ENCODE measurements at regions not wholly inside any gene's neighbourhood (a gene's known extent, or its start where the extent isn't known, plus 50 kb on each side); places are given as distances from the start of the nearest gene placed in this dataset.

- ATAC-seq, result no peak
- CTCF ChIA-PET (ENCODE audit: low intra/inter-chr PET ratio), result no interaction called here
- in situ Hi-C loops (cut with MboI), result no loop called here
- Histone ChIP-seq H3K9me3 (replicated peaks; ENCODE audit: control insufficient read depth, insufficient read depth, low read depth, low read length) (peaks cover 2% of the 10 kb centered on the region; the same call in 1 of the 2 replicates), H2AFZ (ENCODE audit: low read depth, low read length) (no peak overlapping the region), H3K79me2 (ENCODE audit: control insufficient read depth, insufficient read depth, low read length) (no peaks in the 10 kb centered on the region), H3K4me2 (ENCODE audit: insufficient read depth, low read length) (no peak overlapping the region), H3K9me1 (ENCODE audit: control insufficient read depth, insufficient read depth, low read length) (no peaks in the 10 kb centered on the region), H3K4me3 (no peak overlapping the region), H3K4me1 (replicated peaks in 1 of 2; ENCODE audit: control insufficient read depth in 2 of 2, insufficient read depth in 2 of 2, low read length in 2 of 2) (no peaks in the 10 kb centered on the region), H3K36me3 (ENCODE audit: control insufficient read depth, insufficient read depth, low read length) (no peaks in the 10 kb centered on the region), H3K27ac (ENCODE audit: extremely low read depth, low read depth, low read length) (no peak overlapping the region), H4K20me1 (replicated peaks; ENCODE audit: control insufficient read depth, insufficient read depth, low read length) (no peaks in the 10 kb centered on the region), H3K27me3 (ENCODE audit: control insufficient read depth in 2 of 2, insufficient read depth in 2 of 2, low read length in 2 of 2) (no peaks in the 10 kb centered on the region), H3K9ac (ENCODE audit: insufficient read depth in 1 of 2, low read depth in 2 of 2, low read length in 2 of 2) (no peak overlapping the region)
- FAIRE-seq, result no peak
- no peak for TF ChIP-seq POLR2A (conservative IDR thresholded peaks at IDR 0.05)
- no peak for TF ChIP-seq MTA3 (IDR thresholded peaks at IDR 0.05; ENCODE audit: borderline replicate concordance)
- TF ChIP-seq NCOA2 (IDR thresholded peaks at IDR 0.05; ENCODE audit: partially characterized antibody in 2 of 2), result no peak
- TF ChIP-seq HNRNPH1 (optimal IDR thresholded peaks at IDR 0.05; ENCODE audit: low read depth, low read length), result no peak
- TF ChIP-seq, protein P1, sequence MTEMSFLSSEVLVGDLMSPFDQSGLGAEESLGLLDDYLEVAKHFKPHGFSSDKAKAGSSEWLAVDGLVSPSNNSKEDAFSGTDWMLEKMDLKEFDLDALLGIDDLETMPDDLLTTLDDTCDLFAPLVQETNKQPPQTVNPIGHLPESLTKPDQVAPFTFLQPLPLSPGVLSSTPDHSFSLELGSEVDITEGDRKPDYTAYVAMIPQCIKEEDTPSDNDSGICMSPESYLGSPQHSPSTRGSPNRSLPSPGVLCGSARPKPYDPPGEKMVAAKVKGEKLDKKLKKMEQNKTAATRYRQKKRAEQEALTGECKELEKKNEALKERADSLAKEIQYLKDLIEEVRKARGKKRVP (CRISPR knock-in tag; IDR thresholded peaks at IDR 0.05), result no peak
- TF ChIP-seq, protein P2, sequence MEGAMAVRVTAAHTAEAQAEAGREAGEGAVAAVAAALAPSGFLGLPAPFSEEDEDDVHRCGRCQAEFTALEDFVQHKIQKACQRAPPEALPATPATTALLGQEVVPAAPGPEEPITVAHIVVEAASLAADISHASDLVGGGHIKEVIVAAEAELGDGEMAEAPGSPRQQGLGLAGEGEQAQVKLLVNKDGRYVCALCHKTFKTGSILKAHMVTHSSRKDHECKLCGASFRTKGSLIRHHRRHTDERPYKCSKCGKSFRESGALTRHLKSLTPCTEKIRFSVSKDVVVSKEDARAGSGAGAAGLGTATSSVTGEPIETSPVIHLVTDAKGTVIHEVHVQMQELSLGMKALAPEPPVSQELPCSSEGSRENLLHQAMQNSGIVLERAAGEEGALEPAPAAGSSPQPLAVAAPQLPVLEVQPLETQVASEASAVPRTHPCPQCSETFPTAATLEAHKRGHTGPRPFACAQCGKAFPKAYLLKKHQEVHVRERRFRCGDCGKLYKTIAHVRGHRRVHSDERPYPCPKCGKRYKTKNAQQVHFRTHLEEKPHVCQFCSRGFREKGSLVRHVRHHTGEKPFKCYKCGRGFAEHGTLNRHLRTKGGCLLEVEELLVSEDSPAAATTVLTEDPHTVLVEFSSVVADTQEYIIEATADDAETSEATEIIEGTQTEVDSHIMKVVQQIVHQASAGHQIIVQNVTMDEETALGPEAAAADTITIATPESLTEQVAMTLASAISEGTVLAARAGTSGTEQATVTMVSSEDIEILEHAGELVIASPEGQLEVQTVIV (CRISPR knock-in tag; IDR thresholded peaks at IDR 0.05; ENCODE audit: borderline replicate concordance), result no peak
- TF ChIP-seq SIN3B (IDR thresholded peaks at IDR 0.05; ENCODE audit: low read depth), result no peak
- TF ChIP-seq UBTF (IDR thresholded peaks at IDR 0.05; ENCODE audit: borderline replicate concordance in 1 of 2, low read depth in 2 of 2, low read length in 2 of 2), result no peak
- TF ChIP-seq CXXC5 (CRISPR knock-in tag; IDR thresholded peaks at IDR 0.05), result no peak
- TF ChIP-seq CEBPG (CRISPR knock-in tag; IDR thresholded peaks at IDR 0.05), result no peak
- no peak for TF ChIP-seq CEBPG (tag; conservative IDR thresholded peaks at IDR 0.05 in 1 of 2, IDR thresholded peaks at IDR 0.05 in 1 of 2)
- TF ChIP-seq, protein P3, sequence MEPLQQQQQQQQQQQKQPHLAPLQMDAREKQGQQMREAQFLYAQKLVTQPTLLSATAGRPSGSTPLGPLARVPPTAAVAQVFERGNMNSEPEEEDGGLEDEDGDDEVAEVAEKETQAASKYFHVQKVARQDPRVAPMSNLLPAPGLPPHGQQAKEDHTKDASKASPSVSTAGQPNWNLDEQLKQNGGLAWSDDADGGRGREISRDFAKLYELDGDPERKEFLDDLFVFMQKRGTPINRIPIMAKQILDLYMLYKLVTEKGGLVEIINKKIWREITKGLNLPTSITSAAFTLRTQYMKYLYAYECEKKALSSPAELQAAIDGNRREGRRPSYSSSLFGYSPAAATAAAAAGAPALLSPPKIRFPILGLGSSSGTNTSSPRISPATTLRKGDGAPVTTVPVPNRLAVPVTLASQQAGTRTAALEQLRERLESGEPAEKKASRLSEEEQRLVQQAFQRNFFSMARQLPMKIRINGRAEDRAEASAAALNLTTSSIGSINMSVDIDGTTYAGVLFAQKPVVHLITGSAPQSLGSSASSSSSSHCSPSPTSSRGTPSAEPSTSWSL (CRISPR knock-in tag; IDR thresholded peaks at IDR 0.05; ENCODE audit: borderline replicate concordance), result no peak
- no peak for TF ChIP-seq HLTF (IDR thresholded peaks at IDR 0.05)
- BruUV-seq (replicated peaks), result no TSS peak
- POLR2A ChIA-PET, result interaction anchor here (1.2 kb wide), 1 partner anchor 57 kb away, joined by 3 read pairs; no protein-coding TSS in a partner anchor
- DNase-seq (ENCODE audit: extremely low read depth in 1 of 4, low spot score in 3 of 4), result no peak
- intact Hi-C loops (cut with micrococcal nuclease), result no loop called here
- 0% methylated on average over 2 of the region's 2 CpGs for WGBS (ENCODE audit: insufficient coverage, low coverage, missing lambda C conversion rate)
Measured at GRCh38 chr7:125099519-125099918, 169.9 kb upstream of the POT1 start.
